Activated naive CD4-positive, alpha-beta T cell treated with anti-CD3 and anti-CD28 coated beads, Interleukin-2, amount 50 U/mL, for 72 hours (primary cell): ENCODE measurements at regions not wholly inside any gene's neighbourhood (a gene's known extent, or its start where the extent isn't known, plus 50 kb on each side); places are given as distances from the start of the nearest gene placed in this dataset.

ENCODE experiments used
- ATAC-seq, 2 donors: fragments of 150-1000 bp; cut with Tn5 transposase; 2 replicates each; pipeline ENCODE4 v1.10.0; 2021; ENCODE audit warnings: mild to moderate bottlenecking in 2 of 2, moderate library complexity in 2 of 2
- DNase-seq, 2 donors: peaks; one replicate each; pipeline ENCODE4 v3.0.0; 2021 to 2022; ENCODE audit warnings: low spot score in 2 of 2
- H3K27ac Mint-ChIP-seq, 2 donors: one replicate each; pipeline ENCODE4 v1.8.0; 2022; ENCODE audit warnings: mild to moderate bottlenecking in 2 of 2, mixed read lengths in 2 of 2
- H3K36me3 Mint-ChIP-seq, 2 donors: one replicate each; pipeline ENCODE4 v1.8.0; 2022; ENCODE audit warnings: mixed read lengths in 2 of 2
- H3K9me3 Mint-ChIP-seq, 2 donors: one replicate each; pipeline ENCODE4 v1.8.0; 2022; ENCODE audit warnings: mixed read lengths in 2 of 2

- ATAC-seq (no peak), DNase-seq (no peak)
- H3K36me3 Mint-ChIP-seq: no peaks in the 10 kb centered on the region
Measured at GRCh38 chr1:218863987-218864386, 309.7 kb upstream of the LYPLAL1 start.

GRCh38 chr1:218865591-218865990, 308.1 kb upstream of the LYPLAL1 start:
- Mint-ChIP-seq H3K27ac (no peak overlapping the region), H3K36me3 (no peaks in the 10 kb centered on the region), H3K9me3 (peaks cover 3 to 4% of the 10 kb centered on the region in 2 donors)
- DNase-seq (no peak), ATAC-seq (no peak)

More at GRCh38 chr1:218863987-218864386, 309.7 kb upstream of the LYPLAL1 start:
- peaks cover 0 to 3% of the 10 kb centered on the region in 2 donors for H3K9me3 Mint-ChIP-seq
- H3K27ac Mint-ChIP-seq: no peak overlapping the region

GRCh38 chr1:218866507-218866906, 307.2 kb upstream of the LYPLAL1 start:
- H3K36me3 Mint-ChIP-seq: no peaks in the 10 kb centered on the region
- H3K9me3 Mint-ChIP-seq: peaks cover 3 to 4% of the 10 kb centered on the region in 2 donors
- no peak overlapping the region for H3K27ac Mint-ChIP-seq
- no peak for ATAC-seq
- DNase-seq: no peak

- H3K27ac Mint-ChIP-seq: no peak overlapping the region
- peaks cover 3 to 4% of the 10 kb centered on the region in 2 donors for H3K9me3 Mint-ChIP-seq
- no peaks in the 10 kb centered on the region for H3K36me3 Mint-ChIP-seq
- DNase-seq: no peak
- no peak for ATAC-seq
Measured at GRCh38 chr1:218867066-218867465, 306.6 kb upstream of the LYPLAL1 start.

- H3K27ac Mint-ChIP-seq: no peak overlapping the region
- H3K9me3 Mint-ChIP-seq: peaks cover 8 to 9% of the 10 kb centered on the region in 2 donors
- no peak for DNase-seq
- ATAC-seq: no peak
- no peaks in the 10 kb centered on the region for H3K36me3 Mint-ChIP-seq
Measured at GRCh38 chr1:218867941-218868626, 305.6 kb upstream of the LYPLAL1 start.

- DNase-seq (no peak), ATAC-seq (no peak)
- Mint-ChIP-seq H3K27ac (no peak overlapping the region), H3K9me3 (peaks cover 5 to 9% of the 10 kb centered on the region in 2 donors), H3K36me3 (no peaks in the 10 kb centered on the region)
Measured at GRCh38 chr1:218869276-218869675, 304.4 kb upstream of the LYPLAL1 start.

GRCh38 chr1:218872026-218872425, 301.7 kb upstream of the LYPLAL1 start:
- Mint-ChIP-seq H3K9me3 (peaks cover 5 to 9% of the 10 kb centered on the region in 2 donors), H3K27ac (no peak overlapping the region), H3K36me3 (no peaks in the 10 kb centered on the region)
- ATAC-seq (no peak), DNase-seq (no peak)

- Mint-ChIP-seq H3K9me3 (peaks cover 5 to 9% of the 10 kb centered on the region in 2 donors), H3K27ac (no peak overlapping the region), H3K36me3 (no peaks in the 10 kb centered on the region)
- ATAC-seq: no peak
- DNase-seq: no peak
Measured at GRCh38 chr1:218872928-218873327, 300.8 kb upstream of the LYPLAL1 start.

- Mint-ChIP-seq H3K36me3 (no peaks in the 10 kb centered on the region), H3K27ac (no peak overlapping the region), H3K9me3 (peaks cover 5 to 6% of the 10 kb centered on the region in 2 donors)
- ATAC-seq (no peak), DNase-seq (no peak)
Measured at GRCh38 chr1:218874313-218874712, 299.4 kb upstream of the LYPLAL1 start.

GRCh38 chr1:218874801-218875400, 298.8 kb upstream of the LYPLAL1 start:
- Mint-ChIP-seq H3K27ac (no peak overlapping the region), H3K9me3 (peaks cover 4 to 5% of the 10 kb centered on the region in 2 donors), H3K36me3 (no peaks in the 10 kb centered on the region)
- no peak for ATAC-seq
- DNase-seq: no peak

GRCh38 chr1:218878369-218878768, 295.3 kb upstream of the LYPLAL1 start:
- no peak for DNase-seq
- H3K9me3 Mint-ChIP-seq: no peaks in the 10 kb centered on the region
- no peak overlapping the region for H3K27ac Mint-ChIP-seq
- ATAC-seq: no peak
- H3K36me3 Mint-ChIP-seq: no peaks in the 10 kb centered on the region

GRCh38 chr1:218880484-218881060, 293.1 kb upstream of the LYPLAL1 start:
- ATAC-seq (no peak), DNase-seq (no peak)
- H3K27ac Mint-ChIP-seq: no peak overlapping the region
- no peaks in the 10 kb centered on the region for H3K36me3 Mint-ChIP-seq
- H3K9me3 Mint-ChIP-seq: peaks cover 5 to 6% of the 10 kb centered on the region in 2 donors

GRCh38 chr1:218882454-218882853, 291.2 kb upstream of the LYPLAL1 start:
- peaks cover 5 to 6% of the 10 kb centered on the region in 2 donors for H3K9me3 Mint-ChIP-seq
- ATAC-seq: no peak
- DNase-seq: no peak
- H3K36me3 Mint-ChIP-seq: no peaks in the 10 kb centered on the region
- H3K27ac Mint-ChIP-seq: no peak overlapping the region

GRCh38 chr1:218886101-218886871, 287.4 kb upstream of the LYPLAL1 start:
- ATAC-seq (no peak), DNase-seq (no peak)
- H3K36me3 Mint-ChIP-seq: no peaks in the 10 kb centered on the region
- H3K9me3 Mint-ChIP-seq: peaks cover 5 to 6% of the 10 kb centered on the region in 2 donors
- no peak overlapping the region for H3K27ac Mint-ChIP-seq

- no peak overlapping the region for H3K27ac Mint-ChIP-seq
Measured at GRCh38 chr1:218887141-218887925, 286.3 kb upstream of the LYPLAL1 start.

GRCh38 chr1:218890451-218890850, 283.2 kb upstream of the LYPLAL1 start:
- Mint-ChIP-seq H3K36me3 (no peaks in the 10 kb centered on the region), H3K9me3 (peaks cover 0 to 2% of the 10 kb centered on the region in 2 donors), H3K27ac (no peak overlapping the region)
- no peak for DNase-seq
- no peak for ATAC-seq

More at GRCh38 chr1:218887141-218887925, 286.3 kb upstream of the LYPLAL1 start:
- ATAC-seq (no peak), DNase-seq (no peak)
- Mint-ChIP-seq H3K36me3 (no peaks in the 10 kb centered on the region), H3K9me3 (peaks cover 5 to 6% of the 10 kb centered on the region in 2 donors)
